Neural crest cell (in vitro differentiated cells): ENCODE measurements at regions not wholly inside any gene's neighbourhood (a gene's known extent, or its start where the extent isn't known, plus 50 kb on each side); places are given as distances from the start of the nearest gene placed in this dataset.

Source experiments
- DNase-seq: peaks from one replicate; pipeline ENCODE4 v3.0.0; 2021; ENCODE audit warnings: low read depth, mixed read lengths, low spot score
- H3K27ac Mint-ChIP-seq: one replicate; pipeline ENCODE4 v1.8.0; 2021; ENCODE audit warnings: mild to moderate bottlenecking, mixed read lengths; ENCODE audit not compliant: unreplicated experiment
- H3K27me3 Mint-ChIP-seq: 2 replicates; pipeline ENCODE4 v1.8.0; 2021; ENCODE audit warnings: low read depth, mild to moderate bottlenecking, mixed read lengths
- H3K36me3 Mint-ChIP-seq: 2 replicates; pipeline ENCODE4 v1.8.0; 2021; ENCODE audit warnings: low read depth, mild to moderate bottlenecking, mixed read lengths
- H3K4me1 Mint-ChIP-seq: 2 replicates; pipeline ENCODE4 v1.8.0; 2021; ENCODE audit warnings: mixed read lengths
- H3K4me3 Mint-ChIP-seq: one replicate; pipeline ENCODE4 v1.8.0; 2021; ENCODE audit warnings: mild to moderate bottlenecking, mixed read lengths
- H3K9me3 Mint-ChIP-seq: 2 replicates; pipeline ENCODE4 v1.8.0; 2021; ENCODE audit warnings: mixed read lengths
- CTCF ChIP-seq: fragments of 200-600 bp; sonication (generic); conservative IDR thresholded peaks from 2 replicates; pipeline ENCODE4 v1.5.0; 2021; ENCODE audit warnings: antibody characterized with exemption, mild to moderate bottlenecking

DNA sequence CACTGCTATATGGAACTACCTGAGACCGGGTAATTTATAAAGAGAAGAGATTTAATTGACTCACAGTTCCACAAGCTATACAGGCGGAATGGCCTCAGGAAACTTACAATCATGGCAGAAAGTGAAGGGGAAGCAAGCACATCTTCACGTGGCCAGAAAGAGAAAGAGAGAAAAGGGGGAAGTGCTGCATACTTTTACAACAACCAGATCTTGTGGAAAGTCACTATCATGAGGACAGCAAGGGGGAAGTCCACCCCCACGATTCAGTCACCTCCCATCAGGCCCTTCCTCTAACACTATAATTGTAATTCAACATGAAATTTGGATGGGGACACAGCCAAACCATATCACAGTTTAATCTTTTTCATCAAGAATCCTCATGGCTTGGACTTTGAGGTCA is 339.2 kb upstream of the AJAP1 start:
- Mint-ChIP-seq H3K36me3 (peaks cover 8% of the 10 kb centered on the region), H3K9me3 (peaks cover 12% of the 10 kb centered on the region), H3K4me1 (peaks cover 3% of the 10 kb centered on the region), H3K4me3 (no peak overlapping the region), H3K27me3 (peaks cover 5% of the 10 kb centered on the region), H3K27ac (no peak overlapping the region)
- TF ChIP-seq CTCF, result no peak
- no peak for DNase-seq

DNA sequence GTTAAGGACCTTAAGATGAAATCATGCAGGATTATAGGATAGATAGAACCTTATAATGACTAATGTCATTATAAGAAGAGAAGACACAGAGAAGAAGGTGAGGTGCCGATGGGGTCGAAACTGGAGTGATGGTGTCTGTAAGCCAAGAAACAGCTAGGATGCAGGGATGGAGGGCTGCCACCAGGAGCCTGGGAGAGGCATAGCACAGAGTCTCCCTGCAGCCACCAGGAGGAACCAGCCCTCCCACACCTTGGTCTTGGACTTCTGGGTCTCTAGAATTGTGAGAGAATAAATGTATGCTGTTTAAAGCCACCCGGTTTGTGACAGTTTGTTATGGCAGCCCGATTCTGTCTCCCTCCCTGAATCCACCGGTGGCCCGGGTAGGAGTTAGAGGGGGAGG is 337.2 kb upstream of the AJAP1 start:
- TF ChIP-seq CTCF, result no peak
- peaks cover 8% of the 10 kb centered on the region for H3K36me3 Mint-ChIP-seq
- peaks cover 3% of the 10 kb centered on the region for H3K4me1 Mint-ChIP-seq
- DNase-seq, result no peak
- H3K9me3 Mint-ChIP-seq, result peaks cover 12% of the 10 kb centered on the region
- H3K27me3 Mint-ChIP-seq, result peaks cover 7% of the 10 kb centered on the region
- H3K4me3 Mint-ChIP-seq, result no peak overlapping the region
- H3K27ac Mint-ChIP-seq, result no peak overlapping the region

- peaks cover 8% of the 10 kb centered on the region for H3K36me3 Mint-ChIP-seq
These were observed 335.7 kb upstream of the AJAP1 start for GRCh38 chr1:4318720-4319119.

DNA sequence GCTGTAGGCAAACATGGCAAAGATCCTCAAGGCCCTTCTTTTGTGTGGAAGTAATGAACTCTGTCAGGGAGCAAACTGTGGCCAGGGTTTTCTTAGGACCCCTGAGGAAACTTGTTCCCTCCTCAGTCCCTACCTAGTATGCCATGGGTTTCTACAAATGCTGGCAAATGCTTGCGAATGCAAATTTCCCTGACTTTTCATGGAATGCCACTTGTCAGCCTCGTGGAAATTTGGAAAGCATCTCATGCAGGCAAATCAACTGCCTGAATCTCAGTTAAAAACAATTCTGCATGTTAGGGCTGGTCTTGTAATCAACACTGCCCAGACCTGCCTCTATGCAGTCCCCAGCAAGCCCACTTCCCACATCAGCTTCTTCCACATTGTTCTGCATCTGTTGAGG is 334.9 kb upstream of the AJAP1 start:
- Mint-ChIP-seq H3K27ac (no peak overlapping the region), H3K4me1 (peaks cover 3% of the 10 kb centered on the region)

More at GRCh38 chr1:4318720-4319119, 335.7 kb upstream of the AJAP1 start:
- no peak for DNase-seq
- Mint-ChIP-seq H3K9me3 (peaks cover 8% of the 10 kb centered on the region), H3K4me3 (no peak overlapping the region), H3K27me3 (peaks cover 7% of the 10 kb centered on the region), H3K27ac (no peak overlapping the region), H3K4me1 (peaks cover 3% of the 10 kb centered on the region)
- no peak for TF ChIP-seq CTCF

DNA sequence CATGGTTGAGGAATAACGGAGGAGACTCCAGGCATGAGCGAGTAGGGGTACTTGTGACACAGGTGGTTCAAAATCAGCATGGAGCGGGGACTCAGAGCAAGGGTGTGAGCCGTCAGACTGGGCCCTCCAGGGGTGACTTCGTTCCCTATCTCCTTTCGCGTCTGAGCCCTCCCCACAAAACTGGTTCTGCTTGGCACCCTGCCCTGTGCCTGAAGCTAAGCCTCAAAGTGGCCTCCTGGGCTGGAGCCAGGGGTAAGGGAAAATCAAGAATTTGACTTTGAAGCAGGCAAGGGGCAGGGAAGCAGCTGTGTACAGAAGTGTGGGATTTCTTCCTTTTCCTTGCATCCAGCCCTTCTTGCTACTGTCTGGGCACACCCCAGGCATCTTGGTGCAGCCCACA is 331.5 kb upstream of the AJAP1 start:
- H3K4me3 Mint-ChIP-seq, result no peak overlapping the region
- no peaks in the 10 kb centered on the region for H3K9me3 Mint-ChIP-seq
- no peak for DNase-seq
- H3K4me1 Mint-ChIP-seq, result peaks cover 3% of the 10 kb centered on the region
- H3K27me3 Mint-ChIP-seq, result peaks cover 7% of the 10 kb centered on the region
- no peaks in the 10 kb centered on the region for H3K36me3 Mint-ChIP-seq
- no peak overlapping the region for H3K27ac Mint-ChIP-seq
- TF ChIP-seq CTCF, result no peak

More for the DNA sequence above, 334.9 kb upstream of the AJAP1 start:
- no peak for TF ChIP-seq CTCF
- H3K9me3 Mint-ChIP-seq, result peaks cover 7% of the 10 kb centered on the region
- no peak for DNase-seq
- H3K27me3 Mint-ChIP-seq, result peaks cover 7% of the 10 kb centered on the region
- H3K4me3 Mint-ChIP-seq, result no peak overlapping the region
- H3K36me3 Mint-ChIP-seq, result peaks cover 7% of the 10 kb centered on the region

GRCh38 chr1:4323309-4323708 is 331.1 kb upstream of the AJAP1 start:
- H3K4me3 Mint-ChIP-seq, result no peak overlapping the region
- H3K36me3 Mint-ChIP-seq, result no peaks in the 10 kb centered on the region
- TF ChIP-seq CTCF, result no peak
- H3K4me1 Mint-ChIP-seq, result peaks cover 3% of the 10 kb centered on the region
- no peaks in the 10 kb centered on the region for H3K9me3 Mint-ChIP-seq
- DNase-seq, result no peak
- peaks cover 7% of the 10 kb centered on the region for H3K27me3 Mint-ChIP-seq
- no peak overlapping the region for H3K27ac Mint-ChIP-seq
